Neural progenitor cell (in vitro differentiated cells): ENCODE measurements at regions not wholly inside any gene's neighbourhood (a gene's known extent, or its start where the extent isn't known, plus 50 kb on each side); places are given as distances from the start of the nearest gene placed in this dataset.

Experiments used
- CTCF ChIP-seq: fragments of 200-600 bp; sonication (generic); IDR thresholded peaks from 2 replicates; pipeline ENCODE4 v1.5.1; 2017; ENCODE audit warnings: antibody characterized with exemption, mild to moderate bottlenecking
- EZH2 ChIP-seq: fragments of 200-600 bp; sonication (generic); IDR thresholded peaks from 2 replicates; pipeline ENCODE4 v1.6.1; 2017; ENCODE audit warnings: antibody characterized with exemption, mild to moderate bottlenecking, moderate library complexity
- EZH2phosphoT487 ChIP-seq: fragments of 200-600 bp; sonication (generic); IDR thresholded peaks from 2 replicates; pipeline ENCODE4 v1.6.1; 2017; ENCODE audit warnings: antibody characterized with exemption

GRCh38 chr4:11670304-11670703 lies 241.6 kb upstream of the HS3ST1 start:
- no peak for TF ChIP-seq CTCF
- TF ChIP-seq EZH2 = no peak
- TF ChIP-seq EZH2phosphoT487 = no peak
